Keratinocyte (primary cell): ENCODE measurements at regions not wholly inside any gene's neighbourhood (a gene's known extent, or its start where the extent isn't known, plus 50 kb on each side); places are given as distances from the start of the nearest gene placed in this dataset.

Source experiments
- DNase-seq: peaks from one replicate; pipeline ENCODE4 v3.0.0-alpha.2; 2011; ENCODE audit warnings: low read depth, missing footprints, low spot score
- FAIRE-seq: peaks from 2 replicates; lab custom pipeline; 2011; peaks lifted over from hg19 to GRCh38; lab: Jason Lieb, UNC
- H2AFZ ChIP-seq: 2 replicates; pipeline ENCODE4 v1.6.0; 2012; ENCODE audit warnings: low read length, control low read depth, inconsistent platforms; ENCODE audit not compliant: control insufficient read depth
- H3K27ac ChIP-seq: 2 replicates; pipeline ENCODE4 v1.5.1; 2011; ENCODE audit warnings: low read length; ENCODE audit not compliant: control insufficient read depth, insufficient read depth
- H3K27me3 ChIP-seq: 3 replicates; pipeline ENCODE4 v1.6.0; 2011; ENCODE audit warnings: low read length; ENCODE audit not compliant: control insufficient read depth, insufficient read depth; ENCODE audit errors: extremely low read depth
- H3K36me3 ChIP-seq, 2 experiments: 2 replicates in 1 of 2; 3 replicates in 1 of 2; pipeline ENCODE4 v1.5.1; 2011; ENCODE audit warnings: low read length in 2 of 2, mild to moderate bottlenecking in 1 of 2; ENCODE audit not compliant: control insufficient read depth in 2 of 2, insufficient read depth in 2 of 2; ENCODE audit errors: extremely low read depth in 1 of 2
- H3K4me1 ChIP-seq: 3 replicates; pipeline ENCODE4 v1.5.1; 2011; ENCODE audit warnings: low read length; ENCODE audit not compliant: control insufficient read depth, insufficient read depth; ENCODE audit errors: extremely low read depth
- H3K4me2 ChIP-seq: 3 replicates; pipeline ENCODE4 v1.6.0; 2011; ENCODE audit warnings: low read depth, low read length; ENCODE audit not compliant: control insufficient read depth, insufficient read depth; ENCODE audit errors: extremely low read depth
- H3K4me3 ChIP-seq, 3 experiments: fragments of 200-600 bp in 1 of 3; sonication (generic) in 1 of 3; 2 replicates in 2 of 3; 3 replicates in 1 of 3; pipeline ENCODE4 v1.5.1; 2011 to 2016; ENCODE audit warnings: low read length in 3 of 3, mild to moderate bottlenecking in 3 of 3, control low read depth in 2 of 3, inconsistent platforms in 1 of 3, low read depth in 1 of 3, mixed read lengths in 1 of 3, mixed run types in 1 of 3, moderate library complexity in 1 of 3; ENCODE audit not compliant: control insufficient read depth in 2 of 3, insufficient read depth in 2 of 3; ENCODE audit errors: extremely low read depth in 1 of 3
- H3K79me2 ChIP-seq: 2 replicates; pipeline ENCODE4 v1.6.0; 2012; ENCODE audit warnings: low read length; ENCODE audit not compliant: control insufficient read depth, insufficient read depth
- H3K9ac ChIP-seq: 3 replicates; pipeline ENCODE4 v1.6.0; 2011; ENCODE audit warnings: low read length; ENCODE audit not compliant: control insufficient read depth, insufficient read depth; ENCODE audit errors: extremely low read depth
- H3K9me1 ChIP-seq: 3 replicates; pipeline ENCODE4 v1.6.0; 2011; ENCODE audit warnings: low read length; ENCODE audit not compliant: control insufficient read depth, insufficient read depth; ENCODE audit errors: extremely low read depth
- H3K9me3 ChIP-seq: 2 replicates; pipeline ENCODE4 v1.5.1; 2012; ENCODE audit warnings: low read depth, low read length; ENCODE audit not compliant: control insufficient read depth
- H4K20me1 ChIP-seq: 3 replicates; pipeline ENCODE4 v1.6.0; 2011; ENCODE audit warnings: low read length; ENCODE audit not compliant: control insufficient read depth, insufficient read depth; ENCODE audit errors: extremely low read depth
- CTCF ChIP-seq, 3 experiments: IDR thresholded peaks in 1 of 3; conservative IDR thresholded peaks in 1 of 3; optimal IDR thresholded peaks in 1 of 3; 2 replicates in 2 of 3; 3 replicates in 1 of 3; pipeline versions ENCODE3 to v1.5.1; 2011; ENCODE audit warnings: low read length in 3 of 3, mild to moderate bottlenecking in 3 of 3, moderate library complexity in 2 of 3, control low read depth in 1 of 3, inconsistent platforms in 1 of 3; ENCODE audit not compliant: insufficient read depth in 2 of 3; ENCODE audit errors: extremely low read depth in 1 of 3
- EZH2 ChIP-seq: IDR thresholded peaks from one replicate; pipeline ENCODE4 v1.6.1; 2012; ENCODE audit warnings: inconsistent platforms, mild to moderate bottlenecking, low read length, moderate library complexity
- dilution Hi-C: fragments of 300-500 bp; cut with MboI; formaldehyde crosslinking; loops from one replicate; pipeline ENCODE4 v1.7.0; 2020; ENCODE audit warnings: low sequenced_read_pairs; ENCODE audit not compliant: extremely low pct_ligation_motif_present

- DNase-seq (no peak), FAIRE-seq (no peak)
- dilution Hi-C loops: no loop called here
These were observed 461.5 kb upstream of the ADGRB3 start for GRCh38 chr6:68173616-68174015.

GRCh38 chr6:68169922-68170321 is 465.2 kb upstream of the ADGRB3 start:
- no peak overlapping the region for H2AFZ ChIP-seq
- H3K4me1 ChIP-seq: no peaks in the 10 kb centered on the region
- H3K36me3 ChIP-seq: no peaks in the 10 kb centered on the region
- FAIRE-seq (no peak), DNase-seq (no peak)
- no peaks in the 10 kb centered on the region for H4K20me1 ChIP-seq
- no peak overlapping the region for H3K9ac ChIP-seq
- H3K27me3 ChIP-seq: no peaks in the 10 kb centered on the region
- TF ChIP-seq EZH2 (no peak), CTCF (optimal IDR thresholded peaks at IDR 0.05 in 1 of 3, IDR thresholded peaks at IDR 0.05 in 1 of 3, conservative IDR thresholded peaks at IDR 0.05 in 1 of 3; ENCODE audit: extremely low read depth in 1 of 3, insufficient read depth in 2 of 3, low read length in 3 of 3) (no peak)
- no peak overlapping the region for H3K4me2 ChIP-seq
- H3K9me1 ChIP-seq: no peaks in the 10 kb centered on the region
- dilution Hi-C loops: no loop called here
- H3K27ac ChIP-seq: no peak overlapping the region
- no peak overlapping the region for H3K4me3 ChIP-seq
- H3K9me3 ChIP-seq: no peaks in the 10 kb centered on the region
- H3K79me2 ChIP-seq: no peaks in the 10 kb centered on the region

More at GRCh38 chr6:68173616-68174015, 461.5 kb upstream of the ADGRB3 start:
- no peaks in the 10 kb centered on the region for H3K9me1 ChIP-seq
- H3K4me3 ChIP-seq: no peak overlapping the region
- H3K4me2 ChIP-seq: no peak overlapping the region
- no peaks in the 10 kb centered on the region for H3K36me3 ChIP-seq
- H3K9ac ChIP-seq: no peak overlapping the region
- peaks cover 3% of the 10 kb centered on the region for H3K9me3 ChIP-seq
- no peak overlapping the region for H3K27ac ChIP-seq
- no peaks in the 10 kb centered on the region for H3K79me2 ChIP-seq
- no peaks in the 10 kb centered on the region for H3K4me1 ChIP-seq
- H2AFZ ChIP-seq: no peak overlapping the region
- TF ChIP-seq CTCF (optimal IDR thresholded peaks at IDR 0.05 in 1 of 3, IDR thresholded peaks at IDR 0.05 in 1 of 3, conservative IDR thresholded peaks at IDR 0.05 in 1 of 3; ENCODE audit: extremely low read depth in 1 of 3, insufficient read depth in 2 of 3, low read length in 3 of 3) (no peak), EZH2 (no peak)
- H3K27me3 ChIP-seq: no peaks in the 10 kb centered on the region
- H4K20me1 ChIP-seq: no peaks in the 10 kb centered on the region
